ENCODE measurements at regions not wholly inside any gene's neighbourhood (a gene's known extent, or its start where the extent isn't known, plus 50 kb on each side); places are given as distances from the start of the nearest gene placed in this dataset.

DNA sequence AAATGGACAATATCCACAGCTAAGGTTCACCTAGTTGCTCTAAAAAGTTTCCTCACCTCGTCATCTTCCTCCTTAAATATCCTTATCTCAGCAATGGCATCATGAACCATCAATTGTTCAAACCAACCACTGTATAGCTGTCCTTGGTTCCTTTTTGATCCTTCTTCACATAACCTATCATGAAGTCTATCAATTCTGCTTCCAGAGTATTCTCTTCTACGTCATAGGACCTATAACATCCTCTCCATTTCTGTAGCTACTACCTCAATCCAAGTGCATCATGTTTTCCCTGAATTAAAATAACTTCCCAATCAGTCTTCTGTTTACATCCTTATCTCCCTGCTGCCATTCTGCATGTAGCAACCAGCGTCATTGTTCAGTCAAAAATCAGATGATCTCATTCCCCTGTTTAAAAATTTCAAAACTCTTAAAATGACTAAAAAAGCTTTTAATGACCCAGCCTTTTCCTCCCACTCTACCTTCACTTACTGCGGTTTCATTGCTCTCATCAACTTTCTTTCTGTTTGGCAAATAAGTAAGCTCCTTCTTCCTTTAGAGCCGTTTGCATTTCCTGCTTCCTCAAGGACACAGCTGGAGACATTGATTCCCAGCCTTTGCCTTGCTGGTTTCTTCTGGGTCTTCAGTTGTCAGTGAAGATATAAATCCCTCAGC lies 223.9 kb upstream of the MIR17HG start:
- TF ChIP-seq, protein P1, sequence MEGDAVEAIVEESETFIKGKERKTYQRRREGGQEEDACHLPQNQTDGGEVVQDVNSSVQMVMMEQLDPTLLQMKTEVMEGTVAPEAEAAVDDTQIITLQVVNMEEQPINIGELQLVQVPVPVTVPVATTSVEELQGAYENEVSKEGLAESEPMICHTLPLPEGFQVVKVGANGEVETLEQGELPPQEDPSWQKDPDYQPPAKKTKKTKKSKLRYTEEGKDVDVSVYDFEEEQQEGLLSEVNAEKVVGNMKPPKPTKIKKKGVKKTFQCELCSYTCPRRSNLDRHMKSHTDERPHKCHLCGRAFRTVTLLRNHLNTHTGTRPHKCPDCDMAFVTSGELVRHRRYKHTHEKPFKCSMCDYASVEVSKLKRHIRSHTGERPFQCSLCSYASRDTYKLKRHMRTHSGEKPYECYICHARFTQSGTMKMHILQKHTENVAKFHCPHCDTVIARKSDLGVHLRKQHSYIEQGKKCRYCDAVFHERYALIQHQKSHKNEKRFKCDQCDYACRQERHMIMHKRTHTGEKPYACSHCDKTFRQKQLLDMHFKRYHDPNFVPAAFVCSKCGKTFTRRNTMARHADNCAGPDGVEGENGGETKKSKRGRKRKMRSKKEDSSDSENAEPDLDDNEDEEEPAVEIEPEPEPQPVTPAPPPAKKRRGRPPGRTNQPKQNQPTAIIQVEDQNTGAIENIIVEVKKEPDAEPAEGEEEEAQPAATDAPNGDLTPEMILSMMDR (IDR thresholded peaks at IDR 0.05; ENCODE audit: borderline replicate concordance) = no peak
- Histone ChIP-seq H3K36me3 (no peaks in the 10 kb centered on the region), H3K4me1 (no peaks in the 10 kb centered on the region), H3K4me3 (no peak overlapping the region), H3K27ac (replicated peaks) (no peak overlapping the region), H3K27me3 (ENCODE audit: low read depth) (no peaks in the 10 kb centered on the region), H3K9me3 (replicated peaks) (no peaks in the 10 kb centered on the region)
- no peak for DNase-seq
- intact Hi-C loops (cut with micrococcal nuclease) = no loop called here

DNA sequence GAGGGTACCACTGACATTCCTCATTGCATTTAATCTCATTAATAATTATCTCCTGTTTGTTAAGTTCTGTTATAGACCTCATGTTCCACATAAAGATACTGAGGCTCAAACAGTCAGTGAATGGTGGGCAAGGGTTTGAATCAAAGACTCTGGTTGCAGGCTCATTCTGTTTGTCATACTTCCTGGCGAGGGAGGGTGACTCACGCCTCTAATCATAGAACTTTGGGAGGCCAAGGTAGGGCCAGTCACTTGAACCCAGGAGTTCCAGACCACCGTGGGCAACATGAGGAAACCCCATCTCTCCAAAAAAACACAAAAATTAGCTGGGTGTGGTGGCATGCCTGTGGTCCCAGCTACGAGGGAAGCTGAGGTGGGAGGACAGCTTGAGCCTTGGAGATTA lies 220.7 kb upstream of the MIR17HG start:
- H3K9me3 ChIP-seq (replicated peaks) = no peaks in the 10 kb centered on the region
- H3K36me3 ChIP-seq = no peaks in the 10 kb centered on the region
- H3K27ac ChIP-seq (replicated peaks) = no peak overlapping the region
- H3K27me3 ChIP-seq (ENCODE audit: low read depth) = no peaks in the 10 kb centered on the region
- no peak for DNase-seq
- H3K4me1 ChIP-seq = no peaks in the 10 kb centered on the region
- TF ChIP-seq, protein P1 (IDR thresholded peaks at IDR 0.05; ENCODE audit: borderline replicate concordance) = no peak
- intact Hi-C loops (cut with micrococcal nuclease) = no loop called here
- no peak overlapping the region for H3K4me3 ChIP-seq

DNA sequence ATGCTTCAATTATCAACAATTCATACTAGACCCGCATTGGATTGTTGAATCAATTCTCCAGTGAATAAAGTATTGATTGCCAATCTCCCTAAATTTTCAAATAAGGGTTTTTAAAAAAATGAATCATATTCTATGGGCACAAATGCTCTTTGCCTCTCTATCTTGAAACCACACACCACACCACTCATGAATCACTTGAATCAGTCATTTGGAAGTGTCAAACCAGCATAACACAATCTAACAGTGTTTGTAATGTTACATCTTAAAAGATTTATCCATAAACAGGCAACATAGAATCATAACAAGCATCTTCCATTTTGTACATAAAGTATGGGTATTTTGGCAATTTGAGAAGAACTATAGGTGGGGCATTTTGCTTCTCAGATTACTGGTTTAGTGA lies 219.5 kb upstream of the MIR17HG start:
- no peaks in the 10 kb centered on the region for H3K9me3 ChIP-seq (replicated peaks)
- H3K27me3 ChIP-seq (ENCODE audit: low read depth) = no peaks in the 10 kb centered on the region
- no peaks in the 10 kb centered on the region for H3K4me1 ChIP-seq
- no peak overlapping the region for H3K4me3 ChIP-seq
- intact Hi-C loops (cut with micrococcal nuclease) = no loop called here
- no peaks in the 10 kb centered on the region for H3K36me3 ChIP-seq
- no peak for DNase-seq
- TF ChIP-seq, protein P1 (IDR thresholded peaks at IDR 0.05; ENCODE audit: borderline replicate concordance) = no peak
- H3K27ac ChIP-seq (replicated peaks) = no peak overlapping the region

DNA sequence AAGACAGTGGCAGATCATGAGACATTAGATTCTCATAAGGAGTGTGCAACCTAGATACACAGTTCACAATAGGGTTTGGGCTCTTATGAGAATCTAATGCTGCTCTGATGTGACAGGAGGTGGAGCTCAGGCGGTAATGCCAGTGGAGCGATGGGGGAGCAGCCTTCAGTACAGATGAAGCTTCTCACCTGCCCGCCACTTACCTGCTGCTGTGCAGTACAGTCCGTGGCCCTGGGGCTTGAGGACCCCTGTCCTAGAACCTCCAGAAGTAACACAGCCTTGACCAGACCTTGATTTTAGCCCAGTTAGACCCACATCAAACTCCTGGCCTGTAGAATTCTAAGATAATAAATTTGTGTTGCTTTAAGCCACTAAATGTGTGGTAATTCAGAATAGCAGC lies 215.1 kb upstream of the MIR17HG start:
- intact Hi-C loops (cut with micrococcal nuclease) = no loop called here
- no peaks in the 10 kb centered on the region for H3K4me1 ChIP-seq
- no peak overlapping the region for H3K27ac ChIP-seq (replicated peaks)
- no peak overlapping the region for H3K4me3 ChIP-seq
- no peak for DNase-seq
- TF ChIP-seq, protein P1 (IDR thresholded peaks at IDR 0.05; ENCODE audit: borderline replicate concordance) = no peak
- H3K9me3 ChIP-seq (replicated peaks) = no peaks in the 10 kb centered on the region
- H3K36me3 ChIP-seq = no peaks in the 10 kb centered on the region
- H3K27me3 ChIP-seq (ENCODE audit: low read depth) = no peaks in the 10 kb centered on the region

DNA sequence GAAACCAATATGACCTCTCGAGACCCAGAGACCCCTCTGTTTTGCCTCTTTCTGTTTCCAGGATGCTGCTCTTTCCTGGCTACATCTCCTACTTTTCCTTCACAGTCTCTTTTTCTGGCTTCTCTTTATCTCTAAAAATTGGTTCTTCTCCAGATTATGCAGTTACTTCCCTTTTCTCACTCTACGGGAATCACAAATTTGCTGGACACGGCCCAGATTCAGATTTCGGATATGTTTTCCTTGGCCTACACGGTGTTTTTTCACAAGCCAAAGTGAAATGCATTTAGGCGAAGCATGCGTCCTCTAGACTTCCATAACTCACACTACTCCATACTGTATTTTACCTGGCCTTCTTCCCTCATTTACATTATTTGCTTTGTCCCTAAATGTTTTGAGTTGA lies 214.7 kb upstream of the MIR17HG start:
- no peaks in the 10 kb centered on the region for H3K4me1 ChIP-seq
- intact Hi-C loops (cut with micrococcal nuclease) = no loop called here
- TF ChIP-seq, protein P1 (IDR thresholded peaks at IDR 0.05; ENCODE audit: borderline replicate concordance) = no peak
- H3K4me3 ChIP-seq = no peak overlapping the region
- no peak overlapping the region for H3K27ac ChIP-seq (replicated peaks)
- no peaks in the 10 kb centered on the region for H3K9me3 ChIP-seq (replicated peaks)
- no peaks in the 10 kb centered on the region for H3K36me3 ChIP-seq
- DNase-seq = peak; percentile 16
- H3K27me3 ChIP-seq (ENCODE audit: low read depth) = no peaks in the 10 kb centered on the region

Data from left ventricle myocardium inferior (tissue), 1 donor.